Transverse colon (tissue), 4 donors: ENCODE measurements at regions not wholly inside any gene's neighbourhood (a gene's known extent, or its start where the extent isn't known, plus 50 kb on each side); places are given as distances from the start of the nearest gene placed in this dataset.

ENCODE experiments used
- POLR2A ChIP-seq: fragments of 450-650 bp; IDR thresholded peaks from one replicate; pipeline ENCODE4 v1.6.1; 2016; ENCODE audit warnings: antibody characterized with exemption, mild to moderate bottlenecking, moderate library complexity
- POLR2AphosphoS5 ChIP-seq, 3 donors: sonication (generic); formaldehyde crosslinking; IDR thresholded peaks; one replicate each; pipeline ENCODE4 v1.6.1; 2016; ENCODE audit warnings: antibody characterized with exemption in 3 of 3
- TF ChIP-seq, protein P1 (sequence below), 5 experiments: fragments of 200-600 bp in 3 of 5; fragments of 450-650 bp in 2 of 5; sonication (generic) in 3 of 5; IDR thresholded peaks; 1 replicate in 2 of 5; 2 replicates in 3 of 5; pipeline ENCODE4 v1.5.1; 2016 to 2017; ENCODE audit warnings: antibody characterized with exemption in 5 of 5, inconsistent platforms in 3 of 5, mild to moderate bottlenecking in 2 of 5, moderate library complexity in 1 of 5

- TF ChIP-seq, protein P1, sequence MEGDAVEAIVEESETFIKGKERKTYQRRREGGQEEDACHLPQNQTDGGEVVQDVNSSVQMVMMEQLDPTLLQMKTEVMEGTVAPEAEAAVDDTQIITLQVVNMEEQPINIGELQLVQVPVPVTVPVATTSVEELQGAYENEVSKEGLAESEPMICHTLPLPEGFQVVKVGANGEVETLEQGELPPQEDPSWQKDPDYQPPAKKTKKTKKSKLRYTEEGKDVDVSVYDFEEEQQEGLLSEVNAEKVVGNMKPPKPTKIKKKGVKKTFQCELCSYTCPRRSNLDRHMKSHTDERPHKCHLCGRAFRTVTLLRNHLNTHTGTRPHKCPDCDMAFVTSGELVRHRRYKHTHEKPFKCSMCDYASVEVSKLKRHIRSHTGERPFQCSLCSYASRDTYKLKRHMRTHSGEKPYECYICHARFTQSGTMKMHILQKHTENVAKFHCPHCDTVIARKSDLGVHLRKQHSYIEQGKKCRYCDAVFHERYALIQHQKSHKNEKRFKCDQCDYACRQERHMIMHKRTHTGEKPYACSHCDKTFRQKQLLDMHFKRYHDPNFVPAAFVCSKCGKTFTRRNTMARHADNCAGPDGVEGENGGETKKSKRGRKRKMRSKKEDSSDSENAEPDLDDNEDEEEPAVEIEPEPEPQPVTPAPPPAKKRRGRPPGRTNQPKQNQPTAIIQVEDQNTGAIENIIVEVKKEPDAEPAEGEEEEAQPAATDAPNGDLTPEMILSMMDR (IDR thresholded peaks at IDR 0.05): peak in 3 of 5 experiments; percentile 14 to 30 (median 21)
- TF ChIP-seq POLR2A: no peak
- TF ChIP-seq POLR2AphosphoS5 (IDR thresholded peaks at IDR 0.05): no peak
Measured at GRCh38 chr15:89399238-89400115, 64.9 kb upstream of the POLG start.
